ENCODE measurements at regions not wholly inside any gene's neighbourhood (a gene's known extent, or its start where the extent isn't known, plus 50 kb on each side); places are given as distances from the start of the nearest gene placed in this dataset.

GRCh38 chr17:33777674-33778073, 477.4 kb upstream of the CCL2 start:
- TF ChIP-seq CTCF (IDR thresholded peaks at IDR 0.05; ENCODE audit: low read depth, low read length, missing input control) = no peak
- no peak for TF ChIP-seq FOXA1 (IDR thresholded peaks at IDR 0.05)
- no peak for TF ChIP-seq GABPA (IDR thresholded peaks at IDR 0.05 in 1 of 2, conservative IDR thresholded peaks at IDR 0.05 in 1 of 2)

Measured in liver (tissue), 3 donors.